ENCODE measurements at regions not wholly inside any gene's neighbourhood (a gene's known extent, or its start where the extent isn't known, plus 50 kb on each side); places are given as distances from the start of the nearest gene placed in this dataset.

DNA sequence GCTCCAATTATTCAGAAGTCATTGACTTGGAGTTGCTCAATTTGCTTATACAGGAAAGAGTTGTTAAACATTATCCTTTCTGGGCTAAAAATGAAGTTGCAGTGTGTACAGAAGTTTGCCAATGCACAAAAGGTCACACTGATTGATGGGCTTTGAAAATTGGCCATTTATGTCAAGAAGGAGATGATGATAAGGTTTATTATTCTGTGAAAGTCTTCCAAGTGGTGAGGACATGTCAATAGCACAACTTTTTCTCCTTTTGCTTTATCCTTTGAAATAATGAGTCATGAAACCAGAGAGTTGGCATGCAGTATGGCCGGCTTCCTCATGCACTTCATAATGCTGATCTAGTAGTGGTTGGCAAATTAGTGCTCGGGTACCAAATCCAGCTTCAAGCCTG lies 848.5 kb upstream of the WWC1 start:
- DNase-seq (ENCODE audit: low read depth): peak; percentile 4
- H3K4me3 ChIP-seq (ENCODE audit: low read length): no peak overlapping the region
- TF ChIP-seq, protein P1, sequence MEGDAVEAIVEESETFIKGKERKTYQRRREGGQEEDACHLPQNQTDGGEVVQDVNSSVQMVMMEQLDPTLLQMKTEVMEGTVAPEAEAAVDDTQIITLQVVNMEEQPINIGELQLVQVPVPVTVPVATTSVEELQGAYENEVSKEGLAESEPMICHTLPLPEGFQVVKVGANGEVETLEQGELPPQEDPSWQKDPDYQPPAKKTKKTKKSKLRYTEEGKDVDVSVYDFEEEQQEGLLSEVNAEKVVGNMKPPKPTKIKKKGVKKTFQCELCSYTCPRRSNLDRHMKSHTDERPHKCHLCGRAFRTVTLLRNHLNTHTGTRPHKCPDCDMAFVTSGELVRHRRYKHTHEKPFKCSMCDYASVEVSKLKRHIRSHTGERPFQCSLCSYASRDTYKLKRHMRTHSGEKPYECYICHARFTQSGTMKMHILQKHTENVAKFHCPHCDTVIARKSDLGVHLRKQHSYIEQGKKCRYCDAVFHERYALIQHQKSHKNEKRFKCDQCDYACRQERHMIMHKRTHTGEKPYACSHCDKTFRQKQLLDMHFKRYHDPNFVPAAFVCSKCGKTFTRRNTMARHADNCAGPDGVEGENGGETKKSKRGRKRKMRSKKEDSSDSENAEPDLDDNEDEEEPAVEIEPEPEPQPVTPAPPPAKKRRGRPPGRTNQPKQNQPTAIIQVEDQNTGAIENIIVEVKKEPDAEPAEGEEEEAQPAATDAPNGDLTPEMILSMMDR (IDR thresholded peaks at IDR 0.05; ENCODE audit: insufficient read depth, low read depth, low read length, missing control alignments): no peak

DNA sequence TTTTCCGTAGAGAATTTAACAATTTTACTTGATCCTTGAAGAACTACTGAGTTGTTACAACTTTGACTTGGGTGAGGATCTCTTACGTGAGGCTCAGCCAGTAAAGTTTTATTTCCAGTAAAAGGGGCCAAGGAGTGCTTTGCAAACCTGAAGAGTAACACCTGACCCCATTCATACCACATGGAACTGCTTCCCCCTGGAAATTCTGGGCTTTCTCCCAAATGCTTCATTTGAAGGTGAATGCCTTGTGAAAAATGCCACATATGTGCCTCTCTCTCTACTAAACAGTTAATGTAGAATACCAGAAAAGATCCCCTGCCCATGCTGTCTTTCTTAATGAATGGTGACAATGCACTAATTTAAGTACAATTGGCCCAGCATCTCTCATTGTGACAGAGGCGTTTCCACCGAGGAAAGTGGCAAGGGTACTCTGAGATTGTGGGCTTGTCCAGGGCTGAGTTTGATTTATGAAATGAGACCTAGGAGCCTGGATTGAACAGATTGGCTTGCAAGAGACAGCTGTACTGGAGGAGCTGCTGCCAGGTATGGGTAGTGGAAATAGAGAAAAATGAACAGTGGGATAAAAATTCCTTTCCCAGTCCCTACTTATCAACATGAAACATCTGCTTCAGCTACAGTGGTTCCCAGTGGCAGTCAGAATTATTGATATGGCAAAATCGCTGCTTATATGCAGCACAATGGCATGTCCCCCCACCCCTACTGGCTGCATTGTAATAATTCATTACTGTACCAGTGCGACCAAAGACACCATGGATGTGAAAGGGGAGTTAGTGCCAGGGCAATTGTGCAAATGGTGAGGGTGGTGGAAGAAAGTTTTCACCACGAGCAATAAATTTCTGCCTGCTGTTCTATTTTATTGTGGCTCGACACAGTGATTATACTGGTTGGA lies 843.7 kb upstream of the WWC1 start:
- H3K4me3 ChIP-seq (ENCODE audit: low read length): no peak overlapping the region
- no peak for DNase-seq (ENCODE audit: low read depth)
- TF ChIP-seq, protein P1 (IDR thresholded peaks at IDR 0.05; ENCODE audit: insufficient read depth, low read depth, low read length, missing control alignments): no peak

DNA sequence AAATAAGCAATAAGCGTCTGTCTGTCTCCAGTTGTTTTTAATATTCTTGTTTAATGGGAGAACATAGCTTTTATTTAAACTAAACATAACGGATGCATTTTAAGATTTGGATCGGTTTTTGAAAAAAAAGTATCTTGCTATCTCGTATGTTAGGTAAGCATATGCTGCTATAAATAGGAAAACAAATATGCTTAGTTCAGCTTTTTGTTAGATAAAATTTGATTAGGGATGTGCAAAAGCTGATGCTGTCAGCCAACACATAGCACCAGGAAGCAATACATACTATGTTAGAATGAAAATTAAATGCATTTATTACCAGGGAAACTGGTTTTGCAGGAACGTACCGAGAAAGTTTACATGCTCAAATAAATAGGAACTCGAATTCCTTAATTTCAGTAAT lies 843.1 kb upstream of the WWC1 start:
- no peak overlapping the region for H3K4me3 ChIP-seq (ENCODE audit: low read length)
- DNase-seq (ENCODE audit: low read depth): no peak
- TF ChIP-seq, protein P1 (IDR thresholded peaks at IDR 0.05; ENCODE audit: insufficient read depth, low read depth, low read length, missing control alignments): no peak

DNA sequence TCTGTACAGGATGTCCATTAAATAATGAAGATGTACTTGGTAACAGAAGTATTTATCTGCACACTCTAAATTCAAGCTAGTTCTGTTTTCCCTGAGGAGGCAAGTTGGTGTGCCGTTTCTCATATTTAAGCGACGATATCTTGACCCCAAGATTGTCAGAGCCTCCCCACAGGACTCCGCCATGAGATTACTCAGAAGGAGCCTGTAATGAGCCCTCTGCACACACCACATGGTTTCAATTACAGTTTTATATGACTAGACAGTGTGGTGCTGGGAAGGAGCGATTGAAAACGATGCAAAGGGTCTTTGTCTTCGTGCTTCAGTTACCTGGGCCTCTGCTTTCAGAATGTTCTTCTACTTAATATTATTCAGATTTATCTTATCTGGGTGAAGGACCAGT lies 840.4 kb upstream of the WWC1 start:
- TF ChIP-seq, protein P1 (IDR thresholded peaks at IDR 0.05; ENCODE audit: insufficient read depth, low read depth, low read length, missing control alignments): no peak
- H3K4me3 ChIP-seq (ENCODE audit: low read length): no peak overlapping the region
- DNase-seq (ENCODE audit: low read depth): no peak

DNA sequence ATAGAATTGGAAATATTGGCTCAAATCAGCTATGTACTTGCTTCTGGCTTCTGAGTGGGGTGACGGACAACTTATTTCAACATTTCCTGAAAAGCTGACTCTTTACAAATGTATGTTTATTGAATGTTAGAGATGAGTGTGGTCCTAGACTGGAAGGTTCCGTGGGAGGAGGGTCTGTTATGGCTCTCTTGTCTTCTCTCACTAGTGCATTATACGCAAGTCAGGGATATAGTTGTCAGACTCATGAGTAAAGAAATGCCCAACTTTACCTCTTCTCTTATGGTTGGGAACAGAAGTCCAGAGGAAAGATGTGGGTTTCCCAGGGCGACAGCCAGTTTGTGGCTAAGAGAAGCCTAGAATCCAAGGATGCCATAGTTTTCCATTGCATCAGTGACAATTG lies 839.3 kb upstream of the WWC1 start:
- DNase-seq (ENCODE audit: low read depth): no peak
- H3K4me3 ChIP-seq (ENCODE audit: low read length): no peak overlapping the region
- TF ChIP-seq, protein P1 (IDR thresholded peaks at IDR 0.05; ENCODE audit: insufficient read depth, low read depth, low read length, missing control alignments): no peak

DNA sequence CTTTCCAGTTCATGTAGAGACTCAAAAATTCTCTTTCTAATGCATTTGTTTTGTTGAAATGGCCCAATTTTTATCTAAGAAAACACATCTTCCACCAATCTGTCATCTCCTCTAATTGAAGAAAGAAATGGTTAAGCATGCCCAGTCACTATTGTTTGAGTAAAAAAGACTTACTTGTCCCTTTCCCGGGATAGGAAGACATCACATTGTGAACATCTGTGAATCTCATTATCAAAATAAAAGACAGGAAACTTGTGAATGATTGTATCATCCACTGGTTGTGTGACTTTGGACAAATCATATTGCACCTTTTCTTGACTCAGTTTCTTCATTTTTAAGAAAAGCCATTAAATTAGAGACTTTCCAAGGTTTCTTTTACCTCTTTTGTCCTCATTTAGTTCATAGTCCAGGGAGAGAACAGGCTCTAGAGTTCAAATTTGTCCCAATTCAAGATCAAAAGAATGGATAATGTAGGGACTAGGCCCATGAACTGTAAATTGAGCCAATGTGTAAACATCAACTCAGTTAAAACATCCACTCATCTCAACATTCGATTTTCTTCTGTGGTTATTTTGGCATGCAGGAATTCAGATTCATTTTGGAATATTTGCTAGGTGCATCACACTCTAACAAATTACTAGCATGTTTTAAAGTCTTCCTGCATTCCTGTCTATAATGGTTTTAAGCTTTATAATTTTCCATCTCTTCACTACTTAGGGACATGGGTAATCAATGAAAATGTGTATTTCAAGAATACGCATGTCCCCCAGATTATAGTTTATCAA lies 838.0 kb upstream of the WWC1 start:
- H3K4me3 ChIP-seq (ENCODE audit: low read length): no peak overlapping the region
- DNase-seq (ENCODE audit: low read depth): no peak
- TF ChIP-seq, protein P1 (IDR thresholded peaks at IDR 0.05; ENCODE audit: insufficient read depth, low read depth, low read length, missing control alignments): no peak
